ENCODE measurements at regions not wholly inside any gene's neighbourhood (a gene's known extent, or its start where the extent isn't known, plus 50 kb on each side); places are given as distances from the start of the nearest gene placed in this dataset.

DNA sequence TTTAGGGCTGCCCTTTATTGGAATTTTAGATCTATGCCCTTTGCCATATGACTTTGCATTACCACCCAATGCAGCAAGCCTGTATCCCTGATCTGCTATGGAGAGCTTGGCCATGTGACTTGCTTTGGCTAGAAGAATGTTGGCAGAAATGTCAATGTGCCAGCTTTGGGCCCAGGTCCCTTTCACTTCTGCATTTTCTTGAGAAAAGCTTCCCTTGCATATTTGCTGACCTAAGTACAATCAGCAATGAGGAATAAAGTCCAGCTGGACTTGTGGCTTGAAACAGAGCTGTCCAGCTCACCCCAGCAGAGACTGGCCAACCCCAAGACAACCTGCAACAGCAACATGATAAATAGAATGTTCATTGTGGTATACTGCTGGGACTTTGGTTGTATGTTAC, 135.9 kb downstream of the PAH start:
- Histone ChIP-seq H3K36me3 (ENCODE audit: control insufficient read depth, insufficient read depth, low read length, severe bottlenecking) (no peaks in the 10 kb centered on the region), H3K4me3 (ENCODE audit: low read length) (no peak overlapping the region), H3K4me1 (ENCODE audit: control insufficient read depth, insufficient read depth, low read length) (no peaks in the 10 kb centered on the region), H3K9me3 (ENCODE audit: control insufficient read depth, low read length) (no peaks in the 10 kb centered on the region), H3K9ac (ENCODE audit: low read length) (no peak overlapping the region), H3K27me3 (replicated peaks; ENCODE audit: control insufficient read depth, insufficient read depth, low read length) (no peaks in the 10 kb centered on the region)
- no peak for DNase-seq (ENCODE audit: low read depth)

GRCh38 chr12:102776041-102776440, 141.0 kb downstream of the PAH start:
- no peak for DNase-seq (ENCODE audit: low read depth)

DNA sequence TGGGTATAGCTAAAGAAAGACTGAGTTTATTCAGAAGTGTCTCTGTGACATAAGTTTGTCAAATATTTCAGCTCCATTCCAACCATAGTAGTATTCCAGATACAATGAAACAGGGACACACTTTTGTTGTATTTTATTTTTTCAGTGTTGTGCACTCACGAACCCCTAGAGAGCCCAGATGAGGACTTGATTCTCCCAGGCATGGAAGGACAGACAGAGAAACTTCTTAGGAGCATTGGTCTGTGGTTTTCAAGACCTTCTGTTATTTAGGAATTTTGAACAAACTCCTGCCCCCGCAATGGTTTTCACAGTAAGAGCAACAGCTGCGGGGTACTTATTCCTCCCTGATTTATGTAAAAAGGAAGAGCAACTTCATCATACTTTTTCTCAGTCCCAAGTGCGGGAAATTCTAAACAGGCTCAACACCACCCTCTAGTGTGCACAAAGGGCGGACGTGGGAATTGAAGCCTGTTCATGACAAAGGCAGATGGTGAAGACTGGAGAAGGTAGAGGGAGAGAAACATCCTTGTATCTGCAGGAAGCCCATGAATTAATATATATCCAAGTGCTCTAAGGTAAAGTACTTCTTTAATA, 147.6 kb downstream of the PAH start:
- H3K27me3 ChIP-seq (replicated peaks; ENCODE audit: control insufficient read depth, insufficient read depth, low read length) = no peaks in the 10 kb centered on the region
- no peaks in the 10 kb centered on the region for H3K36me3 ChIP-seq (ENCODE audit: control insufficient read depth, insufficient read depth, low read length, severe bottlenecking)
- DNase-seq (ENCODE audit: low read depth) = peak; percentile 91
- H3K9ac ChIP-seq (ENCODE audit: low read length) = peak overlapping the region; percentile 43
- no peaks in the 10 kb centered on the region for H3K9me3 ChIP-seq (ENCODE audit: control insufficient read depth, low read length)
- peaks cover 23% of the 10 kb centered on the region for H3K4me1 ChIP-seq (ENCODE audit: control insufficient read depth, insufficient read depth, low read length)
- no peak overlapping the region for H3K4me3 ChIP-seq (ENCODE audit: low read length)

More at GRCh38 chr12:102776041-102776440, 141.0 kb downstream of the PAH start:
- Histone ChIP-seq H3K36me3 (ENCODE audit: control insufficient read depth, insufficient read depth, low read length, severe bottlenecking) (no peaks in the 10 kb centered on the region), H3K4me1 (ENCODE audit: control insufficient read depth, insufficient read depth, low read length) (no peaks in the 10 kb centered on the region), H3K9me3 (ENCODE audit: control insufficient read depth, low read length) (no peaks in the 10 kb centered on the region), H3K27me3 (replicated peaks; ENCODE audit: control insufficient read depth, insufficient read depth, low read length) (no peaks in the 10 kb centered on the region), H3K4me3 (ENCODE audit: low read length) (no peak overlapping the region), H3K9ac (ENCODE audit: low read length) (no peak overlapping the region)

DNA sequence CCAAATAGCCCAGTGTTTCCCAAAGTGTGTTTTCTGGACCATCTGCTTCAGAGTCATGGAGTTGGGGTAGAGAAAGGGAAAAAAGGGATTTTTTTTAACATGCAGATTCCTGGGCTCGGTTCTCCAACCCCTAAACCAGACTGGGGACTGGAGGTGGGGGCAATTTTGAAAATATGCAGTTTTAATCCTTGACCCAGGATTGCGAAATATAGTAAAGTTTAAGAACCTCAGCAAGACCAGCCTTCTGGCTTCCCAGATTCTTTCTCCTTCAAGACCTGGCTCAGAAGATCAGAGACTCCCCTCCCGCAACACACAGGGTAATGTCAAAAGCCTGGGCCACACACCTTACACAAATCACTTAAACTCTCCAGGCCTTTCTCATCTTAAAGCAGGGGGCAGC, 150.1 kb downstream of the PAH start:
- H3K4me1 ChIP-seq (ENCODE audit: control insufficient read depth, insufficient read depth, low read length) = peaks cover 23% of the 10 kb centered on the region
- no peaks in the 10 kb centered on the region for H3K9me3 ChIP-seq (ENCODE audit: control insufficient read depth, low read length)
- no peak for DNase-seq (ENCODE audit: low read depth)
- H3K36me3 ChIP-seq (ENCODE audit: control insufficient read depth, insufficient read depth, low read length, severe bottlenecking) = no peaks in the 10 kb centered on the region
- H3K4me3 ChIP-seq (ENCODE audit: low read length) = no peak overlapping the region
- H3K27me3 ChIP-seq (replicated peaks; ENCODE audit: control insufficient read depth, insufficient read depth, low read length) = no peaks in the 10 kb centered on the region
- no peak overlapping the region for H3K9ac ChIP-seq (ENCODE audit: low read length)

DNA sequence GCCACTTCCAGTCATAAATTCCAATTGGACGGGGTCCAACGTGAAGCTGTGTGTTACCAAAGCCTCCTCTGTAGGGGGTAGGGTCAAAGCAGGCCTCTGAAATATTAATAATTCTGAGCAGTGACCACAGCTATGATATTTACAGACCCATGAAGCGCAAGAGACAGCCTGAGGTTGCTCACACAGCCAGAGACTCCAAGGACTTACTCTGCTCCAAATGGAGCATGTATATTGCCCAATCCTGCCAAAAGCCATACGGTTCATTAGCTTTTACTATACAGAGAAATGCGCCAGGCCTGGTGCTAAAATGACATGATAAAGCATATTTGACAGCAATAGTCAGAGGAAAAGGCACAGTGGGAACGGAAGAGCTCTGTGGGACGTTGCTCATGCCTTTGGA, 151.3 kb downstream of the PAH start:
- Histone ChIP-seq H3K9me3 (ENCODE audit: control insufficient read depth, low read length) (no peaks in the 10 kb centered on the region), H3K36me3 (ENCODE audit: control insufficient read depth, insufficient read depth, low read length, severe bottlenecking) (no peaks in the 10 kb centered on the region), H3K9ac (ENCODE audit: low read length) (no peak overlapping the region), H3K4me1 (ENCODE audit: control insufficient read depth, insufficient read depth, low read length) (peaks cover 28% of the 10 kb centered on the region), H3K27me3 (replicated peaks; ENCODE audit: control insufficient read depth, insufficient read depth, low read length) (no peaks in the 10 kb centered on the region), H3K4me3 (ENCODE audit: low read length) (no peak overlapping the region)
- DNase-seq (ENCODE audit: low read depth) = no peak

DNA sequence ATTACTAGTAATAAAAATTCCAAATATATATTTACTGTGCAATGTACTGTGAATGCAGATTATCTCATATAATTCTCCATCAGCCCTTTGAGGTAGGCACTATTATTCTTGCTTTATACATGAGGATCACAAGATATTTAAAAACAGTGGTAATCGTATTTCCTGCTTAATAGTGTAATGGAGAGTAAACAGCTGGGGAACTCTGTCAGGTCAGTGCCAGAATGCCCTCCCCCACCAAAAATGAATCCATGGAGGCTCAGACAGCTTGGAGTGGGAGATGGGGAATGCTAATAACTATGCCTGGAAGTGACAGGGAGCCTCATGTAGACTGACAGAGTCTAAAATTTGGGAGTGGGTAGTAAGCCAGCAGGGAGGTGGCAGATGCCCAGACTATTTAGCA, 153.6 kb downstream of the PAH start:
- H3K27me3 ChIP-seq (replicated peaks; ENCODE audit: control insufficient read depth, insufficient read depth, low read length) = no peaks in the 10 kb centered on the region
- no peaks in the 10 kb centered on the region for H3K36me3 ChIP-seq (ENCODE audit: control insufficient read depth, insufficient read depth, low read length, severe bottlenecking)
- H3K9me3 ChIP-seq (ENCODE audit: control insufficient read depth, low read length) = no peaks in the 10 kb centered on the region
- no peak overlapping the region for H3K4me3 ChIP-seq (ENCODE audit: low read length)
- peaks cover 37% of the 10 kb centered on the region for H3K4me1 ChIP-seq (ENCODE audit: control insufficient read depth, insufficient read depth, low read length)
- H3K9ac ChIP-seq (ENCODE audit: low read length) = no peak overlapping the region
- no peak for DNase-seq (ENCODE audit: low read depth)

GRCh38 chr12:102763061-102763460, 154.0 kb downstream of the PAH start:
- Histone ChIP-seq H3K4me3 (ENCODE audit: low read length) (no peak overlapping the region), H3K4me1 (ENCODE audit: control insufficient read depth, insufficient read depth, low read length) (peaks cover 41% of the 10 kb centered on the region), H3K36me3 (ENCODE audit: control insufficient read depth, insufficient read depth, low read length, severe bottlenecking) (no peaks in the 10 kb centered on the region), H3K9ac (ENCODE audit: low read length) (no peak overlapping the region), H3K27me3 (replicated peaks; ENCODE audit: control insufficient read depth, insufficient read depth, low read length) (no peaks in the 10 kb centered on the region), H3K9me3 (ENCODE audit: control insufficient read depth, low read length) (no peaks in the 10 kb centered on the region)
- DNase-seq (ENCODE audit: low read depth) = peak; percentile 76

GRCh38 chr12:102760322-102760721, 156.7 kb downstream of the PAH start:
- H3K4me3 ChIP-seq (ENCODE audit: low read length) = no peak overlapping the region
- no peak for DNase-seq (ENCODE audit: low read depth)
- H3K36me3 ChIP-seq (ENCODE audit: control insufficient read depth, insufficient read depth, low read length, severe bottlenecking) = no peaks in the 10 kb centered on the region
- H3K9ac ChIP-seq (ENCODE audit: low read length) = no peak overlapping the region
- H3K4me1 ChIP-seq (ENCODE audit: control insufficient read depth, insufficient read depth, low read length) = peaks cover 51% of the 10 kb centered on the region
- H3K27me3 ChIP-seq (replicated peaks; ENCODE audit: control insufficient read depth, insufficient read depth, low read length) = no peaks in the 10 kb centered on the region
- H3K9me3 ChIP-seq (ENCODE audit: control insufficient read depth, low read length) = no peaks in the 10 kb centered on the region

DNA sequence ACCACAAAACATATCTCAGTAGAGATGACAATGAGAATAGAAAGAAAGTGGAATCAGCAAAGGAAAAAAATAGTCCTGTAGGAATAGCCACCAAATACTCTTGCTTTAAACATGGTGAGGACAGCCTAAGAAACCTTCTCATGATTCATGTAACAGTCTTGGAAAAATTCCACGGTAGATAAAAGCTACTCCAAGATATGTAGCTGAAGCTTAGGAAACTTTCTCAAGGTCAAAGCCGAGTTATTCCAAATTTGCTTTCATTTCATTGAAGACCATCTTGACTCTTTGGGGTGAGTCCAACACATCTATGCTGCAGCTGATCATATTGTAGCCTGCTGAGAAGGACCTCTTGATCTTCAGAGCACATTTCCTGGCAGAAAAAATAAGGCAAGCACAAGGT, 157.6 kb downstream of the PAH start:
- no peaks in the 10 kb centered on the region for H3K27me3 ChIP-seq (replicated peaks; ENCODE audit: control insufficient read depth, insufficient read depth, low read length)
- peak overlapping the region; percentile 17 for H3K4me3 ChIP-seq (ENCODE audit: low read length)
- no peaks in the 10 kb centered on the region for H3K36me3 ChIP-seq (ENCODE audit: control insufficient read depth, insufficient read depth, low read length, severe bottlenecking)
- H3K9me3 ChIP-seq (ENCODE audit: control insufficient read depth, low read length) = no peaks in the 10 kb centered on the region
- DNase-seq (ENCODE audit: low read depth) = no peak
- peak overlapping the region; percentile 20 for H3K9ac ChIP-seq (ENCODE audit: low read length)
- H3K4me1 ChIP-seq (ENCODE audit: control insufficient read depth, insufficient read depth, low read length) = peaks cover 60% of the 10 kb centered on the region

DNA sequence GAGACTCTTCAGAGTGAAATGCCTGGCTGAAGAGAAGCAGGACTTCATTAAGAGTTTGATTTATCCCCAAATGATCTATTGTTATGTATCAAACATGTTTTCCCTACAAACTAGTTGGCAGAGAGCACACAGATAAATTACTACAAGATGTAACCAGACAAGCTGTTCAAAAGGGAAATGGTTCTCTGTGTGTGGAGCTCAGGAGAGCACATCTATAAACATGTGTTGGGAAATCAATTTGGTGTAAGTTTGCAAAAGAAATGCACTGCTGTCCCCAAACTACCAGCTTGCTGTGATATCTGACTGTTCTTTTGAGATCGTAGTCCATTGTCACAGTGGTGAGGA, 159.2 kb downstream of the PAH start:
- H3K27me3 ChIP-seq (replicated peaks; ENCODE audit: control insufficient read depth, insufficient read depth, low read length) = no peaks in the 10 kb centered on the region
- peak overlapping the region; percentile 54 for H3K4me3 ChIP-seq (ENCODE audit: low read length)
- no peaks in the 10 kb centered on the region for H3K9me3 ChIP-seq (ENCODE audit: control insufficient read depth, low read length)
- peak overlapping the region; percentile 85 for H3K9ac ChIP-seq (ENCODE audit: low read length)
- DNase-seq (ENCODE audit: low read depth) = peak; percentile 51
- no peaks in the 10 kb centered on the region for H3K36me3 ChIP-seq (ENCODE audit: control insufficient read depth, insufficient read depth, low read length, severe bottlenecking)
- peaks cover 70% of the 10 kb centered on the region for H3K4me1 ChIP-seq (ENCODE audit: control insufficient read depth, insufficient read depth, low read length)

DNA sequence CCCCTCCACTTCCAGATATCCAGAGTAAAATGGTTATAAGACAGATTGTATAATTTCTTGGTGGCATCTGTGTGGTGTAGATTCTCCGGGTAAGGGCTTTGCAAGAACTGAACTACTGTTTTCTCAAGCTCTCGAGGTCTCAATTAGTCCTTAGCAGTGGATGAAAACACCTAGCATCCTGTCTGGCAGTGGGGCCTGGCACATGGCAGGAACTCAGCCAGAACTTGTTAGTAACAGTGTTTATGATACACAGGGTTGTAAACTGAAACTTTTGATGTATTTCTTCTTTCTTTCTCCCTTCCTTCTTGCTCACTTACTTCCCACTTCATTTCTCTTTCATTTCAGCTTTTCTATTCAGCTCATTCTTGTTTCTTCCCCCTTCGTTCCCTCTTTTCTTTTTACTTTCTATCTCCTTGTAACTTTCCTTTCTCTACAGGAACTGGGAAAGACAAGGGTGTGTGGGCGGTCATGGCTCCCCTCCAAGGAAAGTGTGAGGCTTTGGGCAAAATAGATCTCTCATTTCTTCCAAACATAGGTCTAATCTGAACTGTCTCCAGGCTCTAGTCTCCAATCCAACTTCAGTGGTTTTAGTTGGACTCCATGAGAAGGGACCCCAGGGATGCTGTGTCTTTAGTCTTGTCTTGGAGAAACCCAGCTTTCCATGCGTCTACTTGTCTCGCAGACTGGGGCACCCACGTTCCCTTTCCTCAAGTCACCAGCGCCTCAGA, 159.7 kb downstream of the PAH start:
- Histone ChIP-seq H3K9me3 (ENCODE audit: control insufficient read depth, low read length) (no peaks in the 10 kb centered on the region), H3K4me3 (ENCODE audit: low read length) (peak overlapping the region; percentile 54), H3K36me3 (ENCODE audit: control insufficient read depth, insufficient read depth, low read length, severe bottlenecking) (no peaks in the 10 kb centered on the region), H3K9ac (ENCODE audit: low read length) (peak overlapping the region; percentile 85), H3K4me1 (ENCODE audit: control insufficient read depth, insufficient read depth, low read length) (peaks cover 70% of the 10 kb centered on the region), H3K27me3 (replicated peaks; ENCODE audit: control insufficient read depth, insufficient read depth, low read length) (no peaks in the 10 kb centered on the region)
- peak; percentile 24 for DNase-seq (ENCODE audit: low read depth)

GRCh38 chr12:102756530-102756929, 160.5 kb downstream of the PAH start:
- Histone ChIP-seq H3K36me3 (ENCODE audit: control insufficient read depth, insufficient read depth, low read length, severe bottlenecking) (no peaks in the 10 kb centered on the region), H3K4me3 (ENCODE audit: low read length) (no peak overlapping the region), H3K27me3 (replicated peaks; ENCODE audit: control insufficient read depth, insufficient read depth, low read length) (no peaks in the 10 kb centered on the region), H3K9ac (ENCODE audit: low read length) (peak overlapping the region; percentile 85), H3K9me3 (ENCODE audit: control insufficient read depth, low read length) (no peaks in the 10 kb centered on the region), H3K4me1 (ENCODE audit: control insufficient read depth, insufficient read depth, low read length) (peaks cover 70% of the 10 kb centered on the region)
- DNase-seq (ENCODE audit: low read depth) = no peak
